A549 (cell line): ENCODE measurements at regions not wholly inside any gene's neighbourhood (a gene's known extent, or its start where the extent isn't known, plus 50 kb on each side); places are given as distances from the start of the nearest gene placed in this dataset.

Experiments used
- ATAC-seq, 2 experiments: fragments of 200-7000 bp in 1 of 2; fragments of >200 bp in 1 of 2; cut with Nextera tagmentation in 1 of 2; cut with Tn5 transposase in 1 of 2; 3 replicates each; pipeline versions ENCODE4 v1.8.0 to v1.9.1; 2018 to 2020; ENCODE audit warnings: mild to moderate bottlenecking in 1 of 2, moderate library complexity in 1 of 2
- CTCF ChIA-PET: fragments of 300-600 bp; sonication (Branson Sonifier 250); formaldehyde crosslinking; extraction: SDS; loops from one replicate; lab custom pipeline; 2021; ENCODE audit warnings: antibody characterized with exemption, inconsistent platforms; lab: Yijun Ruan, JAX
- POLR2A ChIA-PET: fragments of 350-600 bp; formaldehyde crosslinking; extraction: SDS; loops from one replicate; lab custom pipeline; 2021; ENCODE audit warnings: antibody characterized with exemption, inconsistent platforms; lab: Yijun Ruan, JAX
- DNase-seq, 2 experiments: peaks; one replicate each; pipeline versions ENCODE4 v3.0.0 to v3.0.0-alpha.2; 2011 to 2016; ENCODE audit warnings: low read depth in 1 of 2, low spot score in 1 of 2
- FAIRE-seq: peaks from 2 replicates; lab custom pipeline; 2011; peaks lifted over from hg19 to GRCh38; lab: Jason Lieb, UNC
- H3K27ac ChIP-seq, 2 experiments: fragments of >200 bp; sonication (Bioruptor Twin); formaldehyde crosslinking; 3 replicates each; pipeline ENCODE4 v1.5.1; 2016 to 2017
- H3K4me1 ChIP-seq: fragments of >200 bp; sonication (Bioruptor Twin); formaldehyde crosslinking; 3 replicates; pipeline ENCODE4 v1.6.1; 2016
- H3K4me2 ChIP-seq: fragments of >200 bp; sonication (Bioruptor Twin); formaldehyde crosslinking; 3 replicates; pipeline ENCODE4 v1.6.1; 2016
- H3K4me3 ChIP-seq: fragments of >200 bp; sonication (Bioruptor Twin); formaldehyde crosslinking; 3 replicates; pipeline ENCODE4 v1.5.1; 2016
- H3K9me3 ChIP-seq: fragments of >200 bp; sonication (Bioruptor Twin); formaldehyde crosslinking; 3 replicates; pipeline ENCODE4 v1.6.1; 2016
- BHLHE40 ChIP-seq: IDR thresholded peaks from 2 replicates; pipeline ENCODE4 v1.6.1; 2012; ENCODE audit warnings: low read depth, low read length, inconsistent platforms
- CBX8 ChIP-seq: fragments of 200-600 bp; sonication (generic); IDR thresholded peaks from 2 replicates; pipeline ENCODE4 v1.6.1; 2016
- CEBPB ChIP-seq, 2 experiments: fragments of >200 bp in 1 of 2; sonication (Bioruptor Twin) in 1 of 2; formaldehyde crosslinking in 1 of 2; IDR thresholded peaks; 2 replicates each; pipeline ENCODE4 v1.6.1; 2012 to 2016
- CHD2 ChIP-seq: fragments of 150-350 bp; IDR thresholded peaks from 2 replicates; pipeline ENCODE4 v1.6.1; 2014; ENCODE audit warnings: low read length; ENCODE audit not compliant: partially characterized antibody
- CHD4 ChIP-seq: fragments of 200-600 bp; sonication (generic); IDR thresholded peaks from 2 replicates; pipeline ENCODE4 v1.6.1; 2016; ENCODE audit warnings: antibody characterized with exemption, mild to moderate bottlenecking, borderline replicate concordance
- ESRRA ChIP-seq: fragments of 150-350 bp; IDR thresholded peaks from 2 replicates; pipeline ENCODE4 v1.6.1; 2014; ENCODE audit warnings: mild to moderate bottlenecking, low read length, borderline replicate concordance
- FOSB ChIP-seq: fragments of 250-450 bp; sonication (Bioruptor Pico); IDR thresholded peaks from 2 replicates; pipeline ENCODE4 v1.5.0; 2020; ENCODE audit warnings: mild to moderate bottlenecking, moderate library complexity
- FOSL2 ChIP-seq, 2 experiments: fragments of 450-650 bp in 1 of 2; fragments of >200 bp in 1 of 2; sonication (Bioruptor Twin) in 1 of 2; formaldehyde crosslinking; IDR thresholded peaks; 2 replicates each; pipeline versions ENCODE4 v1.5.0 to v1.6.1; 2016 to 2020; ENCODE audit warnings: mild to moderate bottlenecking in 1 of 2, moderate library complexity in 1 of 2
- GATA3 ChIP-seq: IDR thresholded peaks from 2 replicates; pipeline ENCODE4 v1.6.1; 2012; ENCODE audit warnings: borderline replicate concordance
- JUNB ChIP-seq: fragments of >200 bp; sonication (Bioruptor Twin); formaldehyde crosslinking; IDR thresholded peaks from 2 replicates; pipeline ENCODE4 v1.6.1; 2016
- KDM5A ChIP-seq: fragments of 200-600 bp; sonication (generic); IDR thresholded peaks from 2 replicates; pipeline ENCODE4 v1.6.1; 2016; ENCODE audit warnings: antibody characterized with exemption, mild to moderate bottlenecking
- MAFK ChIP-seq: fragments of 450-650 bp; IDR thresholded peaks from 2 replicates; pipeline ENCODE4 v1.6.1; 2014; ENCODE audit not compliant: partially characterized antibody
- MYC ChIP-seq: IDR thresholded peaks from 2 replicates; pipeline ENCODE4 v1.6.1; 2012; ENCODE audit warnings: mild to moderate bottlenecking, inconsistent platforms, low read length, improper control_type of control experiment, borderline replicate concordance
- NFE2L2 ChIP-seq: fragments of 150-350 bp; conservative IDR thresholded peaks from 2 replicates; pipeline ENCODE4 v1.6.1; 2014; ENCODE audit warnings: low read length
- POLR2A ChIP-seq: IDR thresholded peaks from 2 replicates; pipeline ENCODE4 v1.6.1; 2012; ENCODE audit warnings: mild to moderate bottlenecking, low read length
- POLR2AphosphoS2 ChIP-seq: conservative IDR thresholded peaks from 2 replicates; pipeline ENCODE4 v1.6.1; 2012; ENCODE audit warnings: low read length, improper control_type of control experiment, inconsistent platforms
- RAD21 ChIP-seq, 2 experiments: fragments of >200 bp in 1 of 2; sonication (Bioruptor Twin) in 1 of 2; formaldehyde crosslinking in 1 of 2; IDR thresholded peaks in 1 of 2; conservative IDR thresholded peaks in 1 of 2; 2 replicates in 1 of 2; 3 replicates in 1 of 2; pipeline ENCODE4 v1.6.1; 2012 to 2018; ENCODE audit warnings: inconsistent platforms in 1 of 2
- RARB ChIP-seq: fragments of 250-450 bp; sonication (Bioruptor Pico); IDR thresholded peaks from 2 replicates; pipeline ENCODE4 v1.8.0; 2021; ENCODE audit warnings: mild to moderate bottlenecking, moderate library complexity
- RFX5 ChIP-seq: fragments of 450-650 bp; IDR thresholded peaks from 2 replicates; pipeline ENCODE4 v1.7.1; 2014; ENCODE audit warnings: antibody characterized with exemption, mild to moderate bottlenecking, moderate library complexity
- RNF2 ChIP-seq: fragments of 200-600 bp; sonication (generic); IDR thresholded peaks from 2 replicates; pipeline ENCODE4 v1.6.1; 2016; ENCODE audit warnings: low read depth, mild to moderate bottlenecking, antibody characterized with exemption, moderate library complexity, borderline replicate concordance
- SMC3 ChIP-seq: fragments of >200 bp; sonication (Bioruptor Twin); formaldehyde crosslinking; IDR thresholded peaks from 3 replicates; pipeline ENCODE4 v1.6.1; 2018; ENCODE audit warnings: inconsistent platforms
- TP53 ChIP-seq: fragments of 250-450 bp; sonication (Bioruptor Pico); IDR thresholded peaks from 2 replicates; pipeline ENCODE4 v1.5.0; 2021; ENCODE audit warnings: mild to moderate bottlenecking, moderate library complexity
- ZC3H11A ChIP-seq: fragments of 450-650 bp; IDR thresholded peaks from 2 replicates; pipeline ENCODE4 v1.6.1; 2014; ENCODE audit warnings: antibody characterized with exemption, mild to moderate bottlenecking
- ZFP36 ChIP-seq: fragments of 450-650 bp; IDR thresholded peaks from 2 replicates; pipeline ENCODE4 v1.6.1; 2014; ENCODE audit warnings: borderline replicate concordance; ENCODE audit not compliant: partially characterized antibody
- ZSCAN20 ChIP-seq: fragments of 250-450 bp; sonication (Bioruptor Pico); IDR thresholded peaks from 2 replicates; pipeline ENCODE4 v1.8.0; 2022; ENCODE audit warnings: mild to moderate bottlenecking, moderate library complexity
- WGBS: methylation state at CpG from one replicate; pipeline ENCODE4 v1.1.6; 2017; ENCODE audit errors: missing lambda C conversion rate; 5-methylcytosine and 5-hydroxymethylcytosine counted together
- TF ChIP-seq, protein P1 (sequence below): fragments of >200 bp; sonication (Bioruptor Twin); formaldehyde crosslinking; IDR thresholded peaks from 3 replicates; pipeline ENCODE4 v1.5.1; 2016
- TF ChIP-seq, protein P2 (sequence below): IDR thresholded peaks from 2 replicates; pipeline ENCODE4 v1.6.1; 2012
- TF ChIP-seq, protein P3 (sequence below): IDR thresholded peaks from 2 replicates; pipeline ENCODE4 v1.6.1; 2012; ENCODE audit warnings: low read depth, borderline replicate concordance
- TF ChIP-seq, protein P4 (sequence below): fragments of 250-450 bp; sonication (Bioruptor Pico); IDR thresholded peaks from 2 replicates; pipeline ENCODE4 v1.5.0; 2021; ENCODE audit warnings: mild to moderate bottlenecking, moderate library complexity, borderline replicate concordance

DNA sequence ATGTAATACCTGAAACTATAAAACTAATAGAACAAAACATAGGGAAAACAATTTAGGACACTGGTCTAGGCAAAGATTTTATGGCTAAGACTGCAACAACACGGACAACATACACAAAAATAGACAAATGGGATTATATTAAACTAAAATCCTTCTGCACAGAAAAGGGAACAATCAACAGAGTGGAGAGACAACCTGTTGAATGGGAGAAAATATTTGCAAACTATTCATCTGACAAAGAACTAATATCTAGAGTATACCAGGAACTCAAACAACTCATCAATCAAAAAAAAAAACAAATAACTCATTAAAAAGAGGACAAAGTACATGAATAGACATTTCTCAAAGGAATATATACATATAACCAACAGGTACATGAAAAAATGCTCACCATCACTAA, 174.5 kb downstream of the FNDC1 start (continued):
- no peak for TF ChIP-seq BHLHE40

DNA sequence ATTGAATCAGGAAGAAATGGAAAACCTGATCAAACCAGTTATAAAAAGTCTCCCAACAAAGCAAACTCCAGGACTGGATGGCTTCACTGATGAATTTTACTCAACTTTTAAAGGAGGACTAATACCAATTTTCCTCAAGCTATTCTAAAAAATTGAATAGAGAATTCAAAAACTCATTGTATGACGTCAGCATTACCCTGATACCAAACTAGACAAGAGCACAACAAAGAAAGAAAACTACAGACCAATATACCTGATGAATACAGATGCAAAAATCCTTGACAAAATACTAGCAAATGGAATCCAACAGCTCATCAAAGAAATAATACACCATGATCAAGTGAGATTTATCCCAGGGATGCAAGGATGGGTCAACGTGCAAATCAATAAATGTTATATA, 172.9 kb downstream of the FNDC1 start:
- FAIRE-seq (no peak), DNase-seq (no peak), ATAC-seq (no peak)
- Histone ChIP-seq H3K9me3 (no peaks in the 10 kb centered on the region), H3K4me3 (no peak overlapping the region), H3K4me1 (no peaks in the 10 kb centered on the region), H3K27ac (no peak overlapping the region), H3K4me2 (no peak overlapping the region)
- TF ChIP-seq ESRRA, result no peak
- no peak for TF ChIP-seq SMC3
- TF ChIP-seq CBX8, result no peak
- TF ChIP-seq, protein P1, sequence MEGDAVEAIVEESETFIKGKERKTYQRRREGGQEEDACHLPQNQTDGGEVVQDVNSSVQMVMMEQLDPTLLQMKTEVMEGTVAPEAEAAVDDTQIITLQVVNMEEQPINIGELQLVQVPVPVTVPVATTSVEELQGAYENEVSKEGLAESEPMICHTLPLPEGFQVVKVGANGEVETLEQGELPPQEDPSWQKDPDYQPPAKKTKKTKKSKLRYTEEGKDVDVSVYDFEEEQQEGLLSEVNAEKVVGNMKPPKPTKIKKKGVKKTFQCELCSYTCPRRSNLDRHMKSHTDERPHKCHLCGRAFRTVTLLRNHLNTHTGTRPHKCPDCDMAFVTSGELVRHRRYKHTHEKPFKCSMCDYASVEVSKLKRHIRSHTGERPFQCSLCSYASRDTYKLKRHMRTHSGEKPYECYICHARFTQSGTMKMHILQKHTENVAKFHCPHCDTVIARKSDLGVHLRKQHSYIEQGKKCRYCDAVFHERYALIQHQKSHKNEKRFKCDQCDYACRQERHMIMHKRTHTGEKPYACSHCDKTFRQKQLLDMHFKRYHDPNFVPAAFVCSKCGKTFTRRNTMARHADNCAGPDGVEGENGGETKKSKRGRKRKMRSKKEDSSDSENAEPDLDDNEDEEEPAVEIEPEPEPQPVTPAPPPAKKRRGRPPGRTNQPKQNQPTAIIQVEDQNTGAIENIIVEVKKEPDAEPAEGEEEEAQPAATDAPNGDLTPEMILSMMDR, result no peak
- no peak for TF ChIP-seq POLR2AphosphoS2
- TF ChIP-seq, protein P2, sequence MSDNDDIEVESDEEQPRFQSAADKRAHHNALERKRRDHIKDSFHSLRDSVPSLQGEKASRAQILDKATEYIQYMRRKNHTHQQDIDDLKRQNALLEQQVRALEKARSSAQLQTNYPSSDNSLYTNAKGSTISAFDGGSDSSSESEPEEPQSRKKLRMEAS, result no peak
- TF ChIP-seq, protein P3, sequence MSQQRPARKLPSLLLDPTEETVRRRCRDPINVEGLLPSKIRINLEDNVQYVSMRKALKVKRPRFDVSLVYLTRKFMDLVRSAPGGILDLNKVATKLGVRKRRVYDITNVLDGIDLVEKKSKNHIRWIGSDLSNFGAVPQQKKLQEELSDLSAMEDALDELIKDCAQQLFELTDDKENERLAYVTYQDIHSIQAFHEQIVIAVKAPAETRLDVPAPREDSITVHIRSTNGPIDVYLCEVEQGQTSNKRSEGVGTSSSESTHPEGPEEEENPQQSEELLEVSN, result no peak
- no peak for TF ChIP-seq KDM5A
- no peak for TF ChIP-seq MAFK
- no peak for TF ChIP-seq RNF2
- no peak for TF ChIP-seq FOSL2 (IDR thresholded peaks at IDR 0.05)
- TF ChIP-seq FOSL2 (CRISPR knock-in tag; IDR thresholded peaks at IDR 0.05), result no peak
- TF ChIP-seq RARB (CRISPR knock-in tag), result no peak
- TF ChIP-seq RFX5, result no peak
- TF ChIP-seq CEBPB (IDR thresholded peaks at IDR 0.05), result no peak
- no peak for TF ChIP-seq MYC
- ChIA-PET CTCF (no interaction called here), POLR2A (no interaction called here)
- 0% methylated on average over 2 of the region's 2 CpGs for WGBS

DNA sequence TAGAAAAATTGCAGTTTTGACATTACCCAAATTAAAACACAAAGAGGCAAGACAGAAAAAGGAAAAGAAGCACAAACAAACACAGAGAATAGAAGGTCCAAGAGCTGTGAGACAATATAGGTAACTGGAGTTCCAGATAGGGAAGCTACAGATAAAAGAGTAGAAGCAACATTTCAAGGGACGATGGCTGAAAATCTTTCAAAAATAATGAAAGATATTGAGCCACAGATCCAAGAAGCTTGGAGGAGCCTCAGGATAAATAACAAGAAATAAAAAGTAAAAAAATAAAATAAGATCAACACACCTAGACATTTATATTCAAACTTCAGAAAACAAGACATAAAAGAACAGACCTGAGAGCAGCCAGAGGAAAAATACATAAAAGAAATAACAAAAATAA, 164.9 kb downstream of the FNDC1 start:
- 0% methylated on average over 1 of the region's 1 CpG for WGBS
- ATAC-seq (no peak), DNase-seq (no peak), FAIRE-seq (no peak)
- Histone ChIP-seq H3K4me3 (no peak overlapping the region), H3K4me2 (no peak overlapping the region), H3K9me3 (no peaks in the 10 kb centered on the region), H3K4me1 (no peaks in the 10 kb centered on the region), H3K27ac (no peak overlapping the region)
- POLR2A ChIA-PET, result no interaction called here
- TF ChIP-seq RFX5, result no peak
- TF ChIP-seq TP53, result no peak
- no peak for TF ChIP-seq CEBPB (IDR thresholded peaks at IDR 0.05)
- no peak for TF ChIP-seq ESRRA
- no peak for TF ChIP-seq JUNB
- no peak for TF ChIP-seq ZSCAN20 (CRISPR knock-in tag)
- no peak for TF ChIP-seq POLR2A
- TF ChIP-seq ZFP36, result no peak
- no peak for TF ChIP-seq NFE2L2
- TF ChIP-seq FOSL2 (IDR thresholded peaks at IDR 0.05), result no peak
- TF ChIP-seq FOSL2 (CRISPR knock-in tag; IDR thresholded peaks at IDR 0.05), result no peak
- TF ChIP-seq FOSB (CRISPR knock-in tag), result no peak
- TF ChIP-seq MYC, result no peak
- TF ChIP-seq, protein P4, sequence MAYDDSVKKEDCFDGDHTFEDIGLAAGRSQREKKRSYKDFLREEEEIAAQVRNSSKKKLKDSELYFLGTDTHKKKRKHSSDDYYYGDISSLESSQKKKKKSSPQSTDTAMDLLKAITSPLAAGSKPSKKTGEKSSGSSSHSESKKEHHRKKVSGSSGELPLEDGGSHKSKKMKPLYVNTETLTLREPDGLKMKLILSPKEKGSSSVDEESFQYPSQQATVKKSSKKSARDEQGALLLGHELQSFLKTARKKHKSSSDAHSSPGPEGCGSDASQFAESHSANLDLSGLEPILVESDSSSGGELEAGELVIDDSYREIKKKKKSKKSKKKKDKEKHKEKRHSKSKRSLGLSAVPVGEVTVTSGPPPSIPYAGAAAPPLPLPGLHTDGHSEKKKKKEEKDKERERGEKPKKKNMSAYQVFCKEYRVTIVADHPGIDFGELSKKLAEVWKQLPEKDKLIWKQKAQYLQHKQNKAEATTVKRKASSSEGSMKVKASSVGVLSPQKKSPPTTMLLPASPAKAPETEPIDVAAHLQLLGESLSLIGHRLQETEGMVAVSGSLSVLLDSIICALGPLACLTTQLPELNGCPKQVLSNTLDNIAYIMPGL (CRISPR knock-in tag), result no peak
- no peak for TF ChIP-seq ZC3H11A
- TF ChIP-seq, protein P1, result no peak
- TF ChIP-seq KDM5A, result no peak
- no peak for TF ChIP-seq GATA3
- TF ChIP-seq RAD21 (conservative IDR thresholded peaks at IDR 0.05 in 1 of 2, IDR thresholded peaks at IDR 0.05 in 1 of 2), result no peak
- no peak for TF ChIP-seq CHD2
- TF ChIP-seq CHD4, result no peak
- CTCF ChIA-PET, result no interaction called here
